ENCODE measurements at regions not wholly inside any gene's neighbourhood (a gene's known extent, or its start where the extent isn't known, plus 50 kb on each side); places are given as distances from the start of the nearest gene placed in this dataset.

DNA sequence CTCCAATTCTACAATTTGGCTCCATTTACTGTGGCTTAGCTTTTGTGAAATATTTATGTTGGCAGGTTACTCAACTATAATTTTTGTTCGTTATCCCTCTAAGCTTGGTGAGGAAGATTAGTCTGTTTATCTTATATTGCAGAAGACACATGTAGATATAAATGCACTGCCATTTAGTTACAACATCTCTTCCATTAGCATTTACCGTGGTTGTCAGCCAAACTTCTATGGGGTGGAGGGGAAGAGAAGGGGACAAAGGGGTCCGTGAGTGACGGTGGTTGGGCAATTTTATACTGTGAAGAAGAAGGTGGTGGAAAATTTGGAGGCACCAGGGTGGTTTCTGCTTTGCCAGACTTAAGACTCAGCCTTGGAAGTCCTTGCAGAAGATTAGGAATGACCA is 117.6 kb upstream of the CXCR4 start:
- CTCF ChIA-PET (ENCODE audit: low intra/inter-chr PET ratio) = no interaction called here
- peaks cover 0 to 18% of the 10 kb centered on the region in 2 experiments; a peak in 2 of 5 replicates for H3K27me3 ChIP-seq (ENCODE audit: control insufficient read depth in 2 of 2, insufficient read depth in 2 of 2, low read length in 2 of 2)
- no peak for TF ChIP-seq PHF8 (IDR thresholded peaks at IDR 0.05; ENCODE audit: borderline replicate concordance, low read length)
- no peak for TF ChIP-seq ZNF232 (CRISPR knock-in tag; IDR thresholded peaks at IDR 0.05)
- no peak for TF ChIP-seq CBFA2T3 (IDR thresholded peaks at IDR 0.05)
- TF ChIP-seq, protein P1, sequence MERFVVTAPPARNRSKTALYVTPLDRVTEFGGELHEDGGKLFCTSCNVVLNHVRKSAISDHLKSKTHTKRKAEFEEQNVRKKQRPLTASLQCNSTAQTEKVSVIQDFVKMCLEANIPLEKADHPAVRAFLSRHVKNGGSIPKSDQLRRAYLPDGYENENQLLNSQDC (CRISPR knock-in tag; IDR thresholded peaks at IDR 0.05) = no peak
- no peak for TF ChIP-seq MCM5 (IDR thresholded peaks at IDR 0.05; ENCODE audit: low read depth)
- TF ChIP-seq, protein P2, sequence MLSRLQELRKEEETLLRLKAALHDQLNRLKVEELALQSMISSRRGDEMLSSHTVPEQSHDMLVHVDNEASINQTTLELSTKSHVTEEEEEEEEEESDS (CRISPR knock-in tag; IDR thresholded peaks at IDR 0.05) = no peak
- no peak for TF ChIP-seq PCBP1 (IDR thresholded peaks at IDR 0.05; ENCODE audit: low read depth, low read length, poor library complexity, severe bottlenecking)
- no peak for TF ChIP-seq ZNF274 (IDR thresholded peaks at IDR 0.05; ENCODE audit: borderline replicate concordance, low read depth, low read length)
- TF ChIP-seq, protein P3, sequence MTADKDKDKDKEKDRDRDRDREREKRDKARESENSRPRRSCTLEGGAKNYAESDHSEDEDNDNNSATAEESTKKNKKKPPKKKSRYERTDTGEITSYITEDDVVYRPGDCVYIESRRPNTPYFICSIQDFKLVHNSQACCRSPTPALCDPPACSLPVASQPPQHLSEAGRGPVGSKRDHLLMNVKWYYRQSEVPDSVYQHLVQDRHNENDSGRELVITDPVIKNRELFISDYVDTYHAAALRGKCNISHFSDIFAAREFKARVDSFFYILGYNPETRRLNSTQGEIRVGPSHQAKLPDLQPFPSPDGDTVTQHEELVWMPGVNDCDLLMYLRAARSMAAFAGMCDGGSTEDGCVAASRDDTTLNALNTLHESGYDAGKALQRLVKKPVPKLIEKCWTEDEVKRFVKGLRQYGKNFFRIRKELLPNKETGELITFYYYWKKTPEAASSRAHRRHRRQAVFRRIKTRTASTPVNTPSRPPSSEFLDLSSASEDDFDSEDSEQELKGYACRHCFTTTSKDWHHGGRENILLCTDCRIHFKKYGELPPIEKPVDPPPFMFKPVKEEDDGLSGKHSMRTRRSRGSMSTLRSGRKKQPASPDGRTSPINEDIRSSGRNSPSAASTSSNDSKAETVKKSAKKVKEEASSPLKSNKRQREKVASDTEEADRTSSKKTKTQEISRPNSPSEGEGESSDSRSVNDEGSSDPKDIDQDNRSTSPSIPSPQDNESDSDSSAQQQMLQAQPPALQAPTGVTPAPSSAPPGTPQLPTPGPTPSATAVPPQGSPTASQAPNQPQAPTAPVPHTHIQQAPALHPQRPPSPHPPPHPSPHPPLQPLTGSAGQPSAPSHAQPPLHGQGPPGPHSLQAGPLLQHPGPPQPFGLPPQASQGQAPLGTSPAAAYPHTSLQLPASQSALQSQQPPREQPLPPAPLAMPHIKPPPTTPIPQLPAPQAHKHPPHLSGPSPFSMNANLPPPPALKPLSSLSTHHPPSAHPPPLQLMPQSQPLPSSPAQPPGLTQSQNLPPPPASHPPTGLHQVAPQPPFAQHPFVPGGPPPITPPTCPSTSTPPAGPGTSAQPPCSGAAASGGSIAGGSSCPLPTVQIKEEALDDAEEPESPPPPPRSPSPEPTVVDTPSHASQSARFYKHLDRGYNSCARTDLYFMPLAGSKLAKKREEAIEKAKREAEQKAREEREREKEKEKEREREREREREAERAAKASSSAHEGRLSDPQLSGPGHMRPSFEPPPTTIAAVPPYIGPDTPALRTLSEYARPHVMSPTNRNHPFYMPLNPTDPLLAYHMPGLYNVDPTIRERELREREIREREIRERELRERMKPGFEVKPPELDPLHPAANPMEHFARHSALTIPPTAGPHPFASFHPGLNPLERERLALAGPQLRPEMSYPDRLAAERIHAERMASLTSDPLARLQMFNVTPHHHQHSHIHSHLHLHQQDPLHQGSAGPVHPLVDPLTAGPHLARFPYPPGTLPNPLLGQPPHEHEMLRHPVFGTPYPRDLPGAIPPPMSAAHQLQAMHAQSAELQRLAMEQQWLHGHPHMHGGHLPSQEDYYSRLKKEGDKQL (CRISPR knock-in tag; IDR thresholded peaks at IDR 0.05; ENCODE audit: borderline replicate concordance) = no peak
- no peak for TF ChIP-seq SMC3 (conservative IDR thresholded peaks at IDR 0.05; ENCODE audit: insufficient read depth, low read depth, low read length)
- no peak for TF ChIP-seq NFATC3 (IDR thresholded peaks at IDR 0.05)
- TF ChIP-seq, protein P4, sequence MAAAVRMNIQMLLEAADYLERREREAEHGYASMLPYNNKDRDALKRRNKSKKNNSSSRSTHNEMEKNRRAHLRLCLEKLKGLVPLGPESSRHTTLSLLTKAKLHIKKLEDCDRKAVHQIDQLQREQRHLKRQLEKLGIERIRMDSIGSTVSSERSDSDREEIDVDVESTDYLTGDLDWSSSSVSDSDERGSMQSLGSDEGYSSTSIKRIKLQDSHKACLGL (CRISPR knock-in tag; IDR thresholded peaks at IDR 0.05; ENCODE audit: borderline replicate concordance, poor library complexity, severe bottlenecking) = no peak
- no peak for TF ChIP-seq MIER1 (IDR thresholded peaks at IDR 0.05; ENCODE audit: low read depth)
- TF ChIP-seq RUNX1 (IDR thresholded peaks at IDR 0.05; ENCODE audit: low read depth) = no peak
- TF ChIP-seq RB1 (IDR thresholded peaks at IDR 0.05; ENCODE audit: low read depth) = no peak
- no peak for TF ChIP-seq RBM14 (IDR thresholded peaks at IDR 0.05; ENCODE audit: borderline replicate concordance, insufficient read depth, low read depth, low read length)
- TF ChIP-seq PHTF2 (CRISPR knock-in tag; IDR thresholded peaks at IDR 0.05) = no peak
- no peak for TF ChIP-seq RAD51 (IDR thresholded peaks at IDR 0.05; ENCODE audit: borderline replicate concordance, low read depth)
- no peaks in the 10 kb centered on the region for H3K79me2 ChIP-seq (ENCODE audit: control insufficient read depth, insufficient read depth, low read length)
- ATAC-seq = no peak
- no peak overlapping the region for H3K4me2 ChIP-seq (ENCODE audit: insufficient read depth, low read length)
- H3K36me3 ChIP-seq (ENCODE audit: control insufficient read depth, insufficient read depth, low read length) = no peaks in the 10 kb centered on the region
- DNase-seq (ENCODE audit: extremely low read depth in 1 of 4, low spot score in 3 of 4) = no peak
- no peak overlapping the region for H3K9ac ChIP-seq (ENCODE audit: insufficient read depth in 1 of 2, low read depth in 2 of 2, low read length in 2 of 2)
- FAIRE-seq = no peak
- no peak overlapping the region for H3K27ac ChIP-seq (ENCODE audit: extremely low read depth, low read depth, low read length)
- no peaks in the 10 kb centered on the region for H3K9me1 ChIP-seq (ENCODE audit: control insufficient read depth, insufficient read depth, low read length)
- POLR2A ChIA-PET = no interaction called here
- H2AFZ ChIP-seq (ENCODE audit: low read depth, low read length) = no peak overlapping the region
- H4K20me1 ChIP-seq (replicated peaks; ENCODE audit: control insufficient read depth, insufficient read depth, low read length) = no peaks in the 10 kb centered on the region
- no TSS peak for BruUV-seq (replicated peaks)
- in situ Hi-C loops (cut with MboI) (no loop called here), intact Hi-C loops (cut with micrococcal nuclease) (no loop called here)
- no peaks in the 10 kb centered on the region for H3K9me3 ChIP-seq (replicated peaks; ENCODE audit: control insufficient read depth, insufficient read depth, low read depth, low read length)
- H3K4me3 ChIP-seq = no peak overlapping the region
- H3K4me1 ChIP-seq (replicated peaks in 1 of 2; ENCODE audit: control insufficient read depth in 2 of 2, insufficient read depth in 2 of 2, low read length in 2 of 2) = no peaks in the 10 kb centered on the region; a peak in 1 of 5 replicates
- 0% methylated on average over 3 of the region's 4 CpGs for WGBS (ENCODE audit: insufficient coverage, low coverage, missing lambda C conversion rate)
